ENCODE measurements at regions not wholly inside any gene's neighbourhood (a gene's known extent, or its start where the extent isn't known, plus 50 kb on each side); places are given as distances from the start of the nearest gene placed in this dataset.

- no peak for DNase-seq
Observed at GRCh38 chr2:18122544-18123210, 244.2 kb downstream of the KCNS3 start.

GRCh38 chr2:18119883-18120282, 241.4 kb downstream of the KCNS3 start:
- Mint-ChIP-seq H3K36me3 (no peaks in the 10 kb centered on the region), H3K4me3 (no peak overlapping the region), H3K27ac (no peak overlapping the region), H3K27me3 (no peaks in the 10 kb centered on the region), H3K4me1 (no peaks in the 10 kb centered on the region), H3K9me3 (no peaks in the 10 kb centered on the region)
- DNase-seq = no peak
- CTCF ChIA-PET = no interaction called here

More at GRCh38 chr2:18122544-18123210, 244.2 kb downstream of the KCNS3 start:
- H3K27ac Mint-ChIP-seq = no peak overlapping the region
- no peaks in the 10 kb centered on the region for H3K27me3 Mint-ChIP-seq
- H3K36me3 Mint-ChIP-seq = no peaks in the 10 kb centered on the region
- no peaks in the 10 kb centered on the region for H3K9me3 Mint-ChIP-seq
- no peak overlapping the region for H3K4me3 Mint-ChIP-seq
- H3K4me1 Mint-ChIP-seq = no peaks in the 10 kb centered on the region
- CTCF ChIA-PET = no interaction called here

- Mint-ChIP-seq H3K27ac (no peak overlapping the region), H3K4me3 (no peak overlapping the region), H3K9me3 (no peaks in the 10 kb centered on the region), H3K4me1 (no peaks in the 10 kb centered on the region), H3K27me3 (no peaks in the 10 kb centered on the region), H3K36me3 (no peaks in the 10 kb centered on the region)
- DNase-seq = no peak
- CTCF ChIA-PET = no interaction called here
Observed at GRCh38 chr2:18118703-18119102, 240.2 kb downstream of the KCNS3 start.

GRCh38 chr2:18117592-18117991, 239.1 kb downstream of the KCNS3 start:
- Mint-ChIP-seq H3K9me3 (no peaks in the 10 kb centered on the region), H3K4me1 (no peaks in the 10 kb centered on the region), H3K27ac (no peak overlapping the region), H3K4me3 (no peak overlapping the region), H3K36me3 (no peaks in the 10 kb centered on the region), H3K27me3 (no peaks in the 10 kb centered on the region)
- CTCF ChIA-PET = no interaction called here
- peak; percentile 23 for DNase-seq

- Mint-ChIP-seq H3K27ac (no peak overlapping the region), H3K9me3 (no peaks in the 10 kb centered on the region), H3K27me3 (no peaks in the 10 kb centered on the region), H3K4me1 (no peaks in the 10 kb centered on the region), H3K4me3 (no peak overlapping the region), H3K36me3 (no peaks in the 10 kb centered on the region)
- CTCF ChIA-PET = no interaction called here
- DNase-seq = no peak
Observed at GRCh38 chr2:18110222-18110621, 231.8 kb downstream of the KCNS3 start.

GRCh38 chr2:18106841-18107240, 228.4 kb downstream of the KCNS3 start:
- no peak for DNase-seq
- H3K36me3 Mint-ChIP-seq = no peaks in the 10 kb centered on the region
- no peaks in the 10 kb centered on the region for H3K4me1 Mint-ChIP-seq
- H3K27me3 Mint-ChIP-seq = no peaks in the 10 kb centered on the region
- no peak overlapping the region for H3K27ac Mint-ChIP-seq
- H3K9me3 Mint-ChIP-seq = no peaks in the 10 kb centered on the region
- no peak overlapping the region for H3K4me3 Mint-ChIP-seq
- CTCF ChIA-PET = no interaction called here

- no peaks in the 10 kb centered on the region for H3K36me3 Mint-ChIP-seq
- no peak for DNase-seq
- no peak overlapping the region for H3K27ac Mint-ChIP-seq
- CTCF ChIA-PET = no interaction called here
- no peaks in the 10 kb centered on the region for H3K9me3 Mint-ChIP-seq
- H3K4me3 Mint-ChIP-seq = no peak overlapping the region
- H3K27me3 Mint-ChIP-seq = no peaks in the 10 kb centered on the region
- no peaks in the 10 kb centered on the region for H3K4me1 Mint-ChIP-seq
Observed at GRCh38 chr2:18105929-18106328, 227.5 kb downstream of the KCNS3 start.

GRCh38 chr2:18104595-18105224, 226.2 kb downstream of the KCNS3 start:
- no peaks in the 10 kb centered on the region for H3K36me3 Mint-ChIP-seq
- CTCF ChIA-PET = no interaction called here
- no peaks in the 10 kb centered on the region for H3K9me3 Mint-ChIP-seq
- no peak overlapping the region for H3K4me3 Mint-ChIP-seq
- no peak for DNase-seq
- H3K27ac Mint-ChIP-seq = no peak overlapping the region
- no peaks in the 10 kb centered on the region for H3K4me1 Mint-ChIP-seq
- H3K27me3 Mint-ChIP-seq = no peaks in the 10 kb centered on the region

GRCh38 chr2:18096836-18097405, 218.5 kb downstream of the KCNS3 start:
- H3K9me3 Mint-ChIP-seq = no peaks in the 10 kb centered on the region
- no peaks in the 10 kb centered on the region for H3K36me3 Mint-ChIP-seq
- H3K4me3 Mint-ChIP-seq = no peak overlapping the region
- H3K4me1 Mint-ChIP-seq = no peaks in the 10 kb centered on the region
- DNase-seq = no peak
- no peak overlapping the region for H3K27ac Mint-ChIP-seq
- CTCF ChIA-PET = no interaction called here
- H3K27me3 Mint-ChIP-seq = no peaks in the 10 kb centered on the region

- CTCF ChIA-PET = no interaction called here
- H3K27me3 Mint-ChIP-seq = no peaks in the 10 kb centered on the region
- H3K9me3 Mint-ChIP-seq = no peaks in the 10 kb centered on the region
- no peaks in the 10 kb centered on the region for H3K4me1 Mint-ChIP-seq
- DNase-seq = no peak
- H3K36me3 Mint-ChIP-seq = no peaks in the 10 kb centered on the region
- no peak overlapping the region for H3K27ac Mint-ChIP-seq
- no peak overlapping the region for H3K4me3 Mint-ChIP-seq
Observed at GRCh38 chr2:18094277-18094676, 215.8 kb downstream of the KCNS3 start.

GRCh38 chr2:18093196-18093595, 214.7 kb downstream of the KCNS3 start:
- CTCF ChIA-PET = no interaction called here

GRCh38 chr2:18092760-18093159, 214.3 kb downstream of the KCNS3 start:
- Mint-ChIP-seq H3K4me1 (no peaks in the 10 kb centered on the region), H3K27ac (no peak overlapping the region), H3K9me3 (no peaks in the 10 kb centered on the region), H3K4me3 (no peak overlapping the region), H3K27me3 (no peaks in the 10 kb centered on the region), H3K36me3 (no peaks in the 10 kb centered on the region)
- DNase-seq = no peak
- CTCF ChIA-PET = no interaction called here

More at GRCh38 chr2:18093196-18093595, 214.7 kb downstream of the KCNS3 start:
- H3K9me3 Mint-ChIP-seq = no peaks in the 10 kb centered on the region
- no peaks in the 10 kb centered on the region for H3K27me3 Mint-ChIP-seq
- no peak overlapping the region for H3K27ac Mint-ChIP-seq
- no peaks in the 10 kb centered on the region for H3K4me1 Mint-ChIP-seq
- no peak overlapping the region for H3K4me3 Mint-ChIP-seq
- H3K36me3 Mint-ChIP-seq = no peaks in the 10 kb centered on the region
- no peak for DNase-seq

GRCh38 chr2:18085593-18085992, 207.1 kb downstream of the KCNS3 start:
- H3K9me3 Mint-ChIP-seq = peaks cover 4% of the 10 kb centered on the region
- no peak overlapping the region for H3K4me3 Mint-ChIP-seq
- no peak overlapping the region for H3K27ac Mint-ChIP-seq
- CTCF ChIA-PET = no interaction called here
- H3K36me3 Mint-ChIP-seq = no peaks in the 10 kb centered on the region
- H3K27me3 Mint-ChIP-seq = no peaks in the 10 kb centered on the region
- no peaks in the 10 kb centered on the region for H3K4me1 Mint-ChIP-seq
- no peak for DNase-seq

- CTCF ChIA-PET = no interaction called here
- H3K36me3 Mint-ChIP-seq = no peaks in the 10 kb centered on the region
- peaks cover 4% of the 10 kb centered on the region for H3K9me3 Mint-ChIP-seq
- no peaks in the 10 kb centered on the region for H3K4me1 Mint-ChIP-seq
- DNase-seq = no peak
- H3K27ac Mint-ChIP-seq = no peak overlapping the region
- no peaks in the 10 kb centered on the region for H3K27me3 Mint-ChIP-seq
- H3K4me3 Mint-ChIP-seq = no peak overlapping the region
Observed at GRCh38 chr2:18084376-18084775, 205.9 kb downstream of the KCNS3 start.

GRCh38 chr2:18083806-18084205, 205.3 kb downstream of the KCNS3 start:
- no peak for DNase-seq
- Mint-ChIP-seq H3K9me3 (peaks cover 4% of the 10 kb centered on the region), H3K4me1 (no peaks in the 10 kb centered on the region), H3K27ac (no peak overlapping the region), H3K4me3 (no peak overlapping the region), H3K36me3 (no peaks in the 10 kb centered on the region), H3K27me3 (no peaks in the 10 kb centered on the region)
- CTCF ChIA-PET = no interaction called here
